ENCODE measurements at regions not wholly inside any gene's neighbourhood (a gene's known extent, or its start where the extent isn't known, plus 50 kb on each side); places are given as distances from the start of the nearest gene placed in this dataset.

- Histone ChIP-seq H3K27me3 (ENCODE audit: insufficient read depth, low read length) (no peaks in the 10 kb centered on the region), H3K4me3 (ENCODE audit: low read length) (no peak overlapping the region), H3K27ac (ENCODE audit: low read depth, low read length) (no peak overlapping the region), H3K36me3 (ENCODE audit: insufficient read depth, low read length) (no peaks in the 10 kb centered on the region), H3K9me3 (ENCODE audit: insufficient read depth, low read depth, low read length) (0 out of 2 replicates have a peak, but pooled peaks cover 2% of the 10 kb centered on the region), H3K9ac (ENCODE audit: low read depth, low read length) (no peak overlapping the region), H3K4me1 (ENCODE audit: insufficient read depth, low read length) (no peaks in the 10 kb centered on the region; the same call in 1 of the 2 replicates)
- WGBS = 33% methylated on average over 1 of the region's 1 CpG
Measured at GRCh38 chr2:24420373-24420772, 60.0 kb upstream of the ITSN2 start.

GRCh38 chr2:24418166-24418841 is 58.0 kb upstream of the ITSN2 start:
- no peaks in the 10 kb centered on the region for H3K36me3 ChIP-seq (ENCODE audit: insufficient read depth, low read length)
- H3K4me1 ChIP-seq (ENCODE audit: insufficient read depth, low read length) = no peaks in the 10 kb centered on the region; the same call in 1 of the 2 replicates
- H3K9ac ChIP-seq (ENCODE audit: low read depth, low read length) = no peak overlapping the region
- no peak overlapping the region for H3K27ac ChIP-seq (ENCODE audit: low read depth, low read length)
- no peak overlapping the region for H3K4me3 ChIP-seq (ENCODE audit: low read length)
- WGBS = 45% methylated on average over 2 of the region's 2 CpGs
- H3K27me3 ChIP-seq (ENCODE audit: insufficient read depth, low read length) = no peaks in the 10 kb centered on the region
- 0 out of 2 replicates have a peak, but pooled peaks cover 2% of the 10 kb centered on the region for H3K9me3 ChIP-seq (ENCODE audit: insufficient read depth, low read depth, low read length)

GRCh38 chr2:24412812-24413211 is 52.5 kb upstream of the ITSN2 start:
- Histone ChIP-seq H3K27me3 (ENCODE audit: insufficient read depth, low read length) (no peaks in the 10 kb centered on the region), H3K9me3 (ENCODE audit: insufficient read depth, low read depth, low read length) (no peaks in the 10 kb centered on the region), H3K4me1 (ENCODE audit: insufficient read depth, low read length) (peaks cover 22% of the 10 kb centered on the region), H3K36me3 (ENCODE audit: insufficient read depth, low read length) (no peaks in the 10 kb centered on the region), H3K4me3 (ENCODE audit: low read length) (no peak overlapping the region), H3K27ac (ENCODE audit: low read depth, low read length) (no peak overlapping the region), H3K9ac (ENCODE audit: low read depth, low read length) (no peak overlapping the region)
- 96% methylated on average over 2 of the region's 3 CpGs for WGBS

GRCh38 chr2:24411488-24412151 is 51.3 kb upstream of the ITSN2 start:
- Histone ChIP-seq H3K4me1 (ENCODE audit: insufficient read depth, low read length) (peaks cover 22% of the 10 kb centered on the region), H3K9ac (ENCODE audit: low read depth, low read length) (no peak overlapping the region), H3K4me3 (ENCODE audit: low read length) (no peak overlapping the region), H3K27ac (ENCODE audit: low read depth, low read length) (peak overlapping the region; percentile 54), H3K36me3 (ENCODE audit: insufficient read depth, low read length) (no peaks in the 10 kb centered on the region), H3K9me3 (ENCODE audit: insufficient read depth, low read depth, low read length) (no peaks in the 10 kb centered on the region), H3K27me3 (ENCODE audit: insufficient read depth, low read length) (no peaks in the 10 kb centered on the region)
- 81% methylated on average over 4 of the region's 4 CpGs for WGBS

- Histone ChIP-seq H3K9me3 (ENCODE audit: insufficient read depth, low read depth, low read length) (no peaks in the 10 kb centered on the region), H3K27ac (ENCODE audit: low read depth, low read length) (no peak overlapping the region; the same call in 1 of the 2 replicates), H3K4me1 (ENCODE audit: insufficient read depth, low read length) (peaks cover 22% of the 10 kb centered on the region), H3K4me3 (ENCODE audit: low read length) (no peak overlapping the region), H3K9ac (ENCODE audit: low read depth, low read length) (no peak overlapping the region), H3K27me3 (ENCODE audit: insufficient read depth, low read length) (no peaks in the 10 kb centered on the region), H3K36me3 (ENCODE audit: insufficient read depth, low read length) (no peaks in the 10 kb centered on the region)
- WGBS = 86% methylated on average over 2 of the region's 2 CpGs
Measured at GRCh38 chr2:24410976-24411375, 50.6 kb upstream of the ITSN2 start.

- H3K9me3 ChIP-seq (ENCODE audit: insufficient read depth, low read depth, low read length) = no peaks in the 10 kb centered on the region
- no peak overlapping the region for H3K9ac ChIP-seq (ENCODE audit: low read depth, low read length)
- WGBS = 63% methylated on average over 13 of the region's 13 CpGs
- peaks cover 22% of the 10 kb centered on the region for H3K4me1 ChIP-seq (ENCODE audit: insufficient read depth, low read length)
- 0 out of 2 replicates have a peak overlapping the region, but pooled peaks have one; percentile 15 for H3K27ac ChIP-seq (ENCODE audit: low read depth, low read length)
- no peaks in the 10 kb centered on the region for H3K27me3 ChIP-seq (ENCODE audit: insufficient read depth, low read length)
- H3K36me3 ChIP-seq (ENCODE audit: insufficient read depth, low read length) = no peaks in the 10 kb centered on the region
- no peak overlapping the region for H3K4me3 ChIP-seq (ENCODE audit: low read length)
Measured at GRCh38 chr2:24409700-24410556, 49.6 kb upstream of the ITSN2 start.
